ENCODE measurements at regions not wholly inside any gene's neighbourhood (a gene's known extent, or its start where the extent isn't known, plus 50 kb on each side); places are given as distances from the start of the nearest gene placed in this dataset.

DNA sequence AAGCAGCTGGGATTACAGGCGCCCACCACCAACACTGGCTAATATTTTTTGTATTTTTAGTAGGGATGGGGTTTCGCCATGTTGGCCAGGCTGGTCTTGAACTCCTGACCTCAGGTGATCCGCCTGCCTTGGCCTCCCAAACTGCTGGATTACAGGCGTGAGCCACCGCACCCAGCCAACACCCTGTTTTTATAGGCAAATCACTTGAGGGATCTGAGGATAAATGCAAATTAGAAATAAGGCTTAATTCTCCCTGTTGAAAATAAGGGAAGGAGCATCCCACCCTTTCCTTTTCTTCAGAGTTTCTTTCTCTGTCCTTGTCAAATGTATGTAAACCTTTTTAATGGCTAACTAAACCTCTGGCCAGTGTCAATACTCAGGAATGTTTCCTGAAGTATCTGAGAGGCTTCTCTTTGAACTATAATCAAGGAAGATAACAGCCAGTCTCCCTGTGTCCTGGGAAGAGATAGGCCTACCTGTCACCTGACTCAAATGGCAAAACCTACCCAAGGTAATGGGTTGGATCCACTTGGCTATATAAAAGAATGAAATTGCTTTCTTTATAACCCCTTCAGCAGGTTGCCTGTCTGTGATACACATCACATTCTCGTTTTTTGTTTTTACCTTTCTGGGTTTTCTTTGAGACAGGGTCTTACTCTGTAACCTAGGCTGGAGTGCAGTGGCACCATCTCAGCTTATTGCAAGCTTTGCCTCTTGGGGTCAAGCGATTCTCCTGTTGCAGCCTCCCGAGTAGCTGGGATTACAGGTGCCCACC is 64.5 kb upstream of the TNFAIP3 start:
- TF ChIP-seq RAD21 (IDR thresholded peaks at IDR 0.05; ENCODE audit: low read depth) (no peak), YY1 (IDR thresholded peaks at IDR 0.05; ENCODE audit: low read depth) (no peak), CREB1 (IDR thresholded peaks at IDR 0.05; ENCODE audit: low read depth) (no peak), NFIC (IDR thresholded peaks at IDR 0.05) (no peak), EP300 (IDR thresholded peaks at IDR 0.05; ENCODE audit: borderline replicate concordance) (no peak)

DNA sequence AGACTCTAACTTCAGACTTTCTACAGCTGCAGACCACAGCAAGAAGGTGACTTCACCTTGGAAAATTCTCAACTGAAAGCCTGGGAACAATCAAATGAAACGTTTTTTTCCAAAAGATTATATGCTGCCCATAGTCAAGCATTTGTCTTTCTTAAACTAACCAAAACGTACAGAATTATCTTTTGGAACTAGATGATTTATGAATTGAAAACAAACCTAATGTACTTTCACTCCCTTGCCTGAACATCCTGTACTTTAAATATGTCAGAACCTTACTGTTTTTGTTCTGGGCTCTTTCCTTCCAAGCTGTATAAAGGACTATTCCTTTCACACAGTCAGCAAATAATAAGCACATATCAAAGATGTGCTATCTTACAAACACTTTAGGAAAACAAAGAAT is 62.4 kb upstream of the TNFAIP3 start:
- TF ChIP-seq FOXM1 (IDR thresholded peaks at IDR 0.05; ENCODE audit: borderline replicate concordance, low read depth) (no peak), CREB1 (IDR thresholded peaks at IDR 0.05; ENCODE audit: low read depth) (no peak), EGR1 (IDR thresholded peaks at IDR 0.05) (no peak), EP300 (IDR thresholded peaks at IDR 0.05; ENCODE audit: borderline replicate concordance) (no peak), ZBTB7A (IDR thresholded peaks at IDR 0.05; ENCODE audit: low read depth) (no peak)
- TF ChIP-seq, protein P1, sequence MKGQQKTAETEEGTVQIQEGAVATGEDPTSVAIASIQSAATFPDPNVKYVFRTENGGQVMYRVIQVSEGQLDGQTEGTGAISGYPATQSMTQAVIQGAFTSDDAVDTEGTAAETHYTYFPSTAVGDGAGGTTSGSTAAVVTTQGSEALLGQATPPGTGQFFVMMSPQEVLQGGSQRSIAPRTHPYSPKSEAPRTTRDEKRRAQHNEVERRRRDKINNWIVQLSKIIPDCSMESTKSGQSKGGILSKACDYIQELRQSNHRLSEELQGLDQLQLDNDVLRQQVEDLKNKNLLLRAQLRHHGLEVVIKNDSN (IDR thresholded peaks at IDR 0.05): no peak
- TF ChIP-seq, protein P2, sequence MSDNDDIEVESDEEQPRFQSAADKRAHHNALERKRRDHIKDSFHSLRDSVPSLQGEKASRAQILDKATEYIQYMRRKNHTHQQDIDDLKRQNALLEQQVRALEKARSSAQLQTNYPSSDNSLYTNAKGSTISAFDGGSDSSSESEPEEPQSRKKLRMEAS (IDR thresholded peaks at IDR 0.05): no peak
- TF ChIP-seq, protein P3, sequence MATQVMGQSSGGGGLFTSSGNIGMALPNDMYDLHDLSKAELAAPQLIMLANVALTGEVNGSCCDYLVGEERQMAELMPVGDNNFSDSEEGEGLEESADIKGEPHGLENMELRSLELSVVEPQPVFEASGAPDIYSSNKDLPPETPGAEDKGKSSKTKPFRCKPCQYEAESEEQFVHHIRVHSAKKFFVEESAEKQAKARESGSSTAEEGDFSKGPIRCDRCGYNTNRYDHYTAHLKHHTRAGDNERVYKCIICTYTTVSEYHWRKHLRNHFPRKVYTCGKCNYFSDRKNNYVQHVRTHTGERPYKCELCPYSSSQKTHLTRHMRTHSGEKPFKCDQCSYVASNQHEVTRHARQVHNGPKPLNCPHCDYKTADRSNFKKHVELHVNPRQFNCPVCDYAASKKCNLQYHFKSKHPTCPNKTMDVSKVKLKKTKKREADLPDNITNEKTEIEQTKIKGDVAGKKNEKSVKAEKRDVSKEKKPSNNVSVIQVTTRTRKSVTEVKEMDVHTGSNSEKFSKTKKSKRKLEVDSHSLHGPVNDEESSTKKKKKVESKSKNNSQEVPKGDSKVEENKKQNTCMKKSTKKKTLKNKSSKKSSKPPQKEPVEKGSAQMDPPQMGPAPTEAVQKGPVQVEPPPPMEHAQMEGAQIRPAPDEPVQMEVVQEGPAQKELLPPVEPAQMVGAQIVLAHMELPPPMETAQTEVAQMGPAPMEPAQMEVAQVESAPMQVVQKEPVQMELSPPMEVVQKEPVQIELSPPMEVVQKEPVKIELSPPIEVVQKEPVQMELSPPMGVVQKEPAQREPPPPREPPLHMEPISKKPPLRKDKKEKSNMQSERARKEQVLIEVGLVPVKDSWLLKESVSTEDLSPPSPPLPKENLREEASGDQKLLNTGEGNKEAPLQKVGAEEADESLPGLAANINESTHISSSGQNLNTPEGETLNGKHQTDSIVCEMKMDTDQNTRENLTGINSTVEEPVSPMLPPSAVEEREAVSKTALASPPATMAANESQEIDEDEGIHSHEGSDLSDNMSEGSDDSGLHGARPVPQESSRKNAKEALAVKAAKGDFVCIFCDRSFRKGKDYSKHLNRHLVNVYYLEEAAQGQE (IDR thresholded peaks at IDR 0.05; ENCODE audit: low read depth): no peak

DNA sequence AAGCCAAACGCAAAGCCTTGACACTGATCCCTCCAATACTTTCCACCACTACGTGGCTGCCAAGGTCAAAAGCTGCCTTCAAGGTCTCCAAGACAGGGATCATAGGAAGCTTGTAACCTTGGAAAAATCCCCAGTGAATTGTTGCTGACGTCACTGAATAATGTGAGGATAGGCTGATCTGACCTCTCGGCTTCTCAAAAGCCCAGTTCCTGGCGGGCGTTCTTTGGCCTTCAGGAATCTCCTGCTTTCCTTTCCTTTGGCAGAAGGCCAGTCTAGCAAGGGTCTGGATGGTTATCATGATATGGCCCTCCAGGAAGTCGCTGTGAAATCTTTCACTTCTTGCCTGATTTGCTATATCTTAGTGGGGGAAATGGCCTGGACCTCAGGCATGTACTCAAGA is 61.4 kb upstream of the TNFAIP3 start:
- TF ChIP-seq ZBTB7A (IDR thresholded peaks at IDR 0.05; ENCODE audit: low read depth) (no peak), RAD21 (IDR thresholded peaks at IDR 0.05; ENCODE audit: low read depth) (no peak), TCF12 (IDR thresholded peaks at IDR 0.05; ENCODE audit: low read depth) (no peak), TAF1 (IDR thresholded peaks at IDR 0.05; ENCODE audit: low read depth) (no peak), CEBPB (IDR thresholded peaks at IDR 0.05) (no peak)

DNA sequence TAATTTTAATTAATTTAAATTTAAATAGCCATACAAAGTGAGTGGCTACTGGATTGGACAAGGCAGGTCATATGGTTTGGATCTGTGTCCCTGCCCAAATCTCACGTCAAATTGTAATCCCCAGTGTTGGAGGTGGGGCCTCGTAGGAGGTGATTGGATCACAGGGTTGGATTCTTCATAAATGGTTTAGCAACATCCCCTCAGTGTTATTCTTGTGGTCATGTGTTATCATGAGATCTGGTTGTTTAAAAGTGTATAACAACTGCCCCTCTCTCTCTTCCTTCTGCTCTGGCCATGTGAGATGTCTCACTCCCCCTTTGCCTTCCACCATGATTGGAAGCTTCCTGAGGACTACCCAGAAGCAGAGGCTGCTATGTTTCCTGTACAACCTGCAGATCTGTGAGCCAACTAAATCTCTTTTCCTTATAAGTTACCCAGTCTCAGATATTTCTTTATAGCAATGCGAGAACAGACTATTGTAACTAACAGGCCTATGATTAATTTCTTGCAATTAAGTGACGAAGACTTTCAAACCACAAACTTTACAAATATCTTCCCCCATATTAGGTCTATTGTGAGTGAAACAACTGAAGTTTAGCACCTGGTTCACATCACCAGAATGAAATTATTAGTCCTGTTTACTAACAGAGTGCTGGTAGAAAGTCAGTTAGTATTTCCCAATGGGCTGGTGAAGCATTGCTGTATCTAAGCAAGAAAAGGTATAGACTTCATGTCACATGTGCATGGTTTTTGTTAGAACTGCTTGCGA is 60.0 kb upstream of the TNFAIP3 start:
- TF ChIP-seq TCF12 (IDR thresholded peaks at IDR 0.05; ENCODE audit: low read depth): no peak
- TF ChIP-seq EP300 (IDR thresholded peaks at IDR 0.05; ENCODE audit: borderline replicate concordance): no peak
- TF ChIP-seq CEBPB (IDR thresholded peaks at IDR 0.05): no peak
- TF ChIP-seq TEAD4 (IDR thresholded peaks at IDR 0.05): no peak
- TF ChIP-seq EGR1 (IDR thresholded peaks at IDR 0.05): no peak
- TF ChIP-seq, protein P3 (IDR thresholded peaks at IDR 0.05; ENCODE audit: low read depth): no peak
- no peak for TF ChIP-seq NFIC (IDR thresholded peaks at IDR 0.05)
- no peak for TF ChIP-seq YY1 (IDR thresholded peaks at IDR 0.05; ENCODE audit: low read depth)
- TF ChIP-seq ZBTB7A (IDR thresholded peaks at IDR 0.05; ENCODE audit: low read depth): no peak
- TF ChIP-seq TAF1 (IDR thresholded peaks at IDR 0.05; ENCODE audit: low read depth): no peak
- TF ChIP-seq RAD21 (IDR thresholded peaks at IDR 0.05; ENCODE audit: low read depth): no peak
- TF ChIP-seq, protein P2 (IDR thresholded peaks at IDR 0.05): no peak
- TF ChIP-seq FOXM1 (IDR thresholded peaks at IDR 0.05; ENCODE audit: borderline replicate concordance, low read depth): no peak
- TF ChIP-seq CREB1 (IDR thresholded peaks at IDR 0.05; ENCODE audit: low read depth): no peak
- TF ChIP-seq, protein P1 (IDR thresholded peaks at IDR 0.05): no peak

DNA sequence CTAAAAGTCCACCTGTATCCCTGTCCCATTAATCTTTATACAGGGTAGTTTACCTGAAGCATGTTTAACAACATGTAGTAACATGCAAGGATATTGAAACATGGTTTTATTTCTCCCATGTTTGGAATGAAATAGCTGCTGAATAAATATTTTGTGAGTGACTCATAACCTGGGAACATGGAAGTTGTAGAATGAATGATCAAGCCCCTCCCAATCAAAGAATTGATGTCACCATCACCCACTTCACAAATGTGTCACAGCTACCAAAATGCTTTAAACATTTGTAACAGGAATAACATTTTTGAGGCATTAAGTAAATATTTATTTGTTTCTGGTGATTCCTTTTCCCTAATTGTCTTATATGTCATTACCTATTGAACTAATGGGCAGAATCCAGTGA is 58.9 kb upstream of the TNFAIP3 start:
- TF ChIP-seq, protein P2 (IDR thresholded peaks at IDR 0.05): no peak
- TF ChIP-seq YY1 (IDR thresholded peaks at IDR 0.05; ENCODE audit: low read depth) (no peak), EGR1 (IDR thresholded peaks at IDR 0.05) (no peak), CREB1 (IDR thresholded peaks at IDR 0.05; ENCODE audit: low read depth) (no peak), CEBPB (IDR thresholded peaks at IDR 0.05) (no peak), RAD21 (IDR thresholded peaks at IDR 0.05; ENCODE audit: low read depth) (no peak), FOXM1 (IDR thresholded peaks at IDR 0.05; ENCODE audit: borderline replicate concordance, low read depth) (no peak), EP300 (IDR thresholded peaks at IDR 0.05; ENCODE audit: borderline replicate concordance) (no peak), NFIC (IDR thresholded peaks at IDR 0.05) (no peak)
- TF ChIP-seq, protein P1 (IDR thresholded peaks at IDR 0.05): no peak
